ENCODE measurements at regions not wholly inside any gene's neighbourhood (a gene's known extent, or its start where the extent isn't known, plus 50 kb on each side); places are given as distances from the start of the nearest gene placed in this dataset.
"Not testable (repeated sequence)": the region's sequence is repeated elsewhere in the genome, so short reads cannot be mapped to it uniquely, and the experiment has no call there.

- no peak for DNase-seq
- ChIA-PET POLR2A (no interaction called here), CTCF (no interaction called here)
- H3K4me3 Mint-ChIP-seq = no peak overlapping the region
- H3K27ac Mint-ChIP-seq = no peak overlapping the region
- no peaks in the 10 kb centered on the region for H3K27me3 Mint-ChIP-seq
- H3K4me1 Mint-ChIP-seq (ENCODE audit: low read depth) = no peaks in the 10 kb centered on the region
- intact Hi-C loops (cut with micrococcal nuclease) = no loop called here
- H3K9me3 Mint-ChIP-seq = peaks cover 19% of the 10 kb centered on the region
- H3K36me3 Mint-ChIP-seq = no peaks in the 10 kb centered on the region
Observed at GRCh38 chr21:22189278-22189677, 1191.1 kb downstream of the NCAM2 start.

- CTCF ChIA-PET = no interaction called here
- Mint-ChIP-seq H3K4me1 (ENCODE audit: low read depth) (no peaks in the 10 kb centered on the region), H3K4me3 (no peak overlapping the region), H3K27me3 (no peaks in the 10 kb centered on the region), H3K27ac (no peak overlapping the region), H3K36me3 (no peaks in the 10 kb centered on the region), H3K9me3 (peaks cover 19% of the 10 kb centered on the region)
- no peak for DNase-seq
- intact Hi-C loops (cut with micrococcal nuclease) = no loop called here
- POLR2A ChIA-PET = no interaction called here
Observed at GRCh38 chr21:22191581-22191980, 1193.4 kb downstream of the NCAM2 start.

- Mint-ChIP-seq H3K4me1 (ENCODE audit: low read depth) (no peaks in the 10 kb centered on the region), H3K36me3 (no peaks in the 10 kb centered on the region), H3K9me3 (peaks cover 22% of the 10 kb centered on the region), H3K27ac (no peak overlapping the region), H3K4me3 (no peak overlapping the region), H3K27me3 (no peaks in the 10 kb centered on the region)
- ChIA-PET POLR2A (no interaction called here), CTCF (no interaction called here)
- intact Hi-C loops (cut with micrococcal nuclease) = no loop called here
- no peak for DNase-seq
Observed at GRCh38 chr21:22192766-22193165, 1194.6 kb downstream of the NCAM2 start.

GRCh38 chr21:22194986-22195385, 1196.8 kb downstream of the NCAM2 start:
- POLR2A ChIA-PET; intact Hi-C loops (cut with micrococcal nuclease); DNase-seq; CTCF ChIA-PET; H3K36me3 Mint-ChIP-seq; H3K27ac Mint-ChIP-seq; H3K4me1 Mint-ChIP-seq (ENCODE audit: low read depth); H3K27me3 Mint-ChIP-seq; H3K4me3 Mint-ChIP-seq: not testable (repeated sequence)
- peaks cover 21% of the 10 kb centered on the region for H3K9me3 Mint-ChIP-seq

- no peaks in the 10 kb centered on the region for H3K27me3 Mint-ChIP-seq
- H3K9me3 Mint-ChIP-seq = peaks cover 10% of the 10 kb centered on the region
- DNase-seq = no peak
- ChIA-PET CTCF (no interaction called here), POLR2A (no interaction called here)
- H3K4me1 Mint-ChIP-seq (ENCODE audit: low read depth) = no peaks in the 10 kb centered on the region
- no peak overlapping the region for H3K4me3 Mint-ChIP-seq
- H3K36me3 Mint-ChIP-seq = no peaks in the 10 kb centered on the region
- intact Hi-C loops (cut with micrococcal nuclease) = no loop called here
- H3K27ac Mint-ChIP-seq = no peak overlapping the region
Observed at GRCh38 chr21:22200378-22201092, 1202.3 kb downstream of the NCAM2 start.

- no peak for DNase-seq
- Mint-ChIP-seq H3K9me3 (peaks cover 10% of the 10 kb centered on the region), H3K36me3 (no peaks in the 10 kb centered on the region), H3K4me1 (ENCODE audit: low read depth) (no peaks in the 10 kb centered on the region), H3K27me3 (no peaks in the 10 kb centered on the region), H3K27ac (no peak overlapping the region), H3K4me3 (no peak overlapping the region)
- intact Hi-C loops (cut with micrococcal nuclease) = no loop called here
- ChIA-PET CTCF (no interaction called here), POLR2A (no interaction called here)
Observed at GRCh38 chr21:22201126-22201525, 1202.9 kb downstream of the NCAM2 start.

GRCh38 chr21:22201669-22202068, 1203.5 kb downstream of the NCAM2 start:
- no peaks in the 10 kb centered on the region for H3K4me1 Mint-ChIP-seq (ENCODE audit: low read depth)
- ChIA-PET POLR2A (no interaction called here), CTCF (no interaction called here)
- no peak for DNase-seq
- H3K27ac Mint-ChIP-seq = no peak overlapping the region
- H3K36me3 Mint-ChIP-seq = no peaks in the 10 kb centered on the region
- H3K9me3 Mint-ChIP-seq = peaks cover 8% of the 10 kb centered on the region
- no peaks in the 10 kb centered on the region for H3K27me3 Mint-ChIP-seq
- no peak overlapping the region for H3K4me3 Mint-ChIP-seq
- intact Hi-C loops (cut with micrococcal nuclease) = no loop called here

GRCh38 chr21:22209304-22209700, 1211.1 kb downstream of the NCAM2 start:
- intact Hi-C loops (cut with micrococcal nuclease) = no loop called here
- Mint-ChIP-seq H3K27ac (no peak overlapping the region), H3K9me3 (peaks cover 11% of the 10 kb centered on the region), H3K4me3 (no peak overlapping the region), H3K36me3 (peaks cover 2% of the 10 kb centered on the region), H3K4me1 (ENCODE audit: low read depth) (no peaks in the 10 kb centered on the region), H3K27me3 (no peaks in the 10 kb centered on the region)
- no peak for DNase-seq
- CTCF ChIA-PET = no interaction called here
- POLR2A ChIA-PET = no interaction called here

- intact Hi-C loops (cut with micrococcal nuclease) = no loop called here
- POLR2A ChIA-PET = no interaction called here
- DNase-seq = no peak
Observed at GRCh38 chr21:22211943-22212342, 1213.7 kb downstream of the NCAM2 start.

GRCh38 chr21:22223385-22223784, 1225.2 kb downstream of the NCAM2 start:
- CTCF ChIA-PET = no interaction called here
- Mint-ChIP-seq H3K9me3 (peaks cover 3% of the 10 kb centered on the region), H3K27ac (no peak overlapping the region), H3K36me3 (no peaks in the 10 kb centered on the region), H3K4me1 (ENCODE audit: low read depth) (peaks cover 3% of the 10 kb centered on the region), H3K27me3 (no peaks in the 10 kb centered on the region), H3K4me3 (no peak overlapping the region)
- POLR2A ChIA-PET = no interaction called here
- DNase-seq = no peak
- intact Hi-C loops (cut with micrococcal nuclease) = no loop called here

More at GRCh38 chr21:22211943-22212342, 1213.7 kb downstream of the NCAM2 start:
- Mint-ChIP-seq H3K9me3 (peaks cover 13% of the 10 kb centered on the region), H3K4me1 (ENCODE audit: low read depth) (no peaks in the 10 kb centered on the region), H3K27me3 (no peaks in the 10 kb centered on the region), H3K27ac (no peak overlapping the region), H3K4me3 (no peak overlapping the region), H3K36me3 (peaks cover 2% of the 10 kb centered on the region)
- CTCF ChIA-PET = no interaction called here

- H3K9me3 Mint-ChIP-seq = peaks cover 3% of the 10 kb centered on the region
- ChIA-PET POLR2A (no interaction called here), CTCF (no interaction called here)
- no peak overlapping the region for H3K27ac Mint-ChIP-seq
- intact Hi-C loops (cut with micrococcal nuclease) = no loop called here
- no peaks in the 10 kb centered on the region for H3K27me3 Mint-ChIP-seq
- H3K4me3 Mint-ChIP-seq = no peak overlapping the region
- H3K4me1 Mint-ChIP-seq (ENCODE audit: low read depth) = peaks cover 3% of the 10 kb centered on the region
- DNase-seq = no peak
- no peaks in the 10 kb centered on the region for H3K36me3 Mint-ChIP-seq
Observed at GRCh38 chr21:22224261-22224660, 1226.1 kb downstream of the NCAM2 start.

GRCh38 chr21:22225299-22225698, 1227.1 kb downstream of the NCAM2 start:
- no peak overlapping the region for H3K4me3 Mint-ChIP-seq
- no peaks in the 10 kb centered on the region for H3K36me3 Mint-ChIP-seq
- CTCF ChIA-PET = no interaction called here
- no peak overlapping the region for H3K27ac Mint-ChIP-seq
- DNase-seq = no peak
- peaks cover 3% of the 10 kb centered on the region for H3K9me3 Mint-ChIP-seq
- peaks cover 3% of the 10 kb centered on the region for H3K4me1 Mint-ChIP-seq (ENCODE audit: low read depth)
- POLR2A ChIA-PET = no interaction called here
- intact Hi-C loops (cut with micrococcal nuclease) = no loop called here
- no peaks in the 10 kb centered on the region for H3K27me3 Mint-ChIP-seq

GRCh38 chr21:22231013-22231412, 1232.8 kb downstream of the NCAM2 start:
- DNase-seq = no peak
- Mint-ChIP-seq H3K4me1 (ENCODE audit: low read depth) (no peaks in the 10 kb centered on the region), H3K36me3 (no peaks in the 10 kb centered on the region), H3K27me3 (no peaks in the 10 kb centered on the region), H3K4me3 (no peak overlapping the region), H3K27ac (no peak overlapping the region), H3K9me3 (peaks cover 8% of the 10 kb centered on the region)
- POLR2A ChIA-PET = no interaction called here
- intact Hi-C loops (cut with micrococcal nuclease) = no loop called here
- CTCF ChIA-PET = no interaction called here

All from activated CD4-positive, alpha-beta memory T cell treated with anti-CD3 and anti-CD28 coated beads for 36 hours (primary cell).